ENCODE measurements at regions not wholly inside any gene's neighbourhood (a gene's known extent, or its start where the extent isn't known, plus 50 kb on each side); places are given as distances from the start of the nearest gene placed in this dataset.

- no peak overlapping the region for H3K27ac ChIP-seq (ENCODE audit: low read depth)
- no peak overlapping the region for H3K4me3 ChIP-seq (ENCODE audit: low read depth, low read length)
- no peaks in the 10 kb centered on the region for H3K36me3 ChIP-seq (ENCODE audit: insufficient read depth)
- H3K4me1 ChIP-seq (ENCODE audit: insufficient read depth) = no peaks in the 10 kb centered on the region
- 47% methylated on average over 6 of the region's 6 CpGs for WGBS
- no peak for DNase-seq (ENCODE audit: extremely low spot score)
Measured at GRCh38 chr7:25358926-25359325, 130.6 kb upstream of the NPVF start.

- H3K27ac ChIP-seq (ENCODE audit: low read depth) = no peak overlapping the region
- H3K4me1 ChIP-seq (ENCODE audit: insufficient read depth) = no peaks in the 10 kb centered on the region
- H3K36me3 ChIP-seq (ENCODE audit: insufficient read depth) = no peaks in the 10 kb centered on the region
- peak; percentile 49 for DNase-seq (ENCODE audit: extremely low spot score)
- 29% methylated on average over 9 of the region's 9 CpGs for WGBS
- H3K4me3 ChIP-seq (ENCODE audit: low read depth, low read length) = no peak overlapping the region
Measured at GRCh38 chr7:25359471-25360059, 131.3 kb upstream of the NPVF start.

GRCh38 chr7:25360451-25360850, 132.2 kb upstream of the NPVF start:
- Histone ChIP-seq H3K4me3 (ENCODE audit: low read depth, low read length) (no peak overlapping the region), H3K36me3 (ENCODE audit: insufficient read depth) (no peaks in the 10 kb centered on the region), H3K4me1 (ENCODE audit: insufficient read depth) (no peaks in the 10 kb centered on the region), H3K27ac (ENCODE audit: low read depth) (no peak overlapping the region)
- WGBS = 61% methylated on average over 2 of the region's 2 CpGs
- no peak for DNase-seq (ENCODE audit: extremely low spot score)

GRCh38 chr7:25361387-25361786, 133.1 kb upstream of the NPVF start:
- Histone ChIP-seq H3K36me3 (ENCODE audit: insufficient read depth) (no peaks in the 10 kb centered on the region), H3K4me3 (ENCODE audit: low read depth, low read length) (no peak overlapping the region), H3K4me1 (ENCODE audit: insufficient read depth) (no peaks in the 10 kb centered on the region), H3K27ac (ENCODE audit: low read depth) (no peak overlapping the region)
- WGBS = 92% methylated on average over 5 of the region's 5 CpGs
- no peak for DNase-seq (ENCODE audit: extremely low spot score)

GRCh38 chr7:25361863-25362262, 133.6 kb upstream of the NPVF start:
- H3K27ac ChIP-seq (ENCODE audit: low read depth) = no peak overlapping the region
- H3K36me3 ChIP-seq (ENCODE audit: insufficient read depth) = no peaks in the 10 kb centered on the region
- no peaks in the 10 kb centered on the region for H3K4me1 ChIP-seq (ENCODE audit: insufficient read depth)
- no peak overlapping the region for H3K4me3 ChIP-seq (ENCODE audit: low read depth, low read length)
- DNase-seq (ENCODE audit: extremely low spot score) = no peak
- WGBS = 53% methylated on average over 1 of the region's 1 CpG

- no peak for DNase-seq (ENCODE audit: extremely low spot score)
- no peak overlapping the region for H3K4me3 ChIP-seq (ENCODE audit: low read depth, low read length)
- 94% methylated on average over 5 of the region's 5 CpGs for WGBS
- no peaks in the 10 kb centered on the region for H3K36me3 ChIP-seq (ENCODE audit: insufficient read depth)
- no peak overlapping the region for H3K27ac ChIP-seq (ENCODE audit: low read depth)
- H3K4me1 ChIP-seq (ENCODE audit: insufficient read depth) = peaks cover 1% of the 10 kb centered on the region
Measured at GRCh38 chr7:25368599-25369201, 140.4 kb upstream of the NPVF start.

- no peak overlapping the region for H3K4me3 ChIP-seq (ENCODE audit: low read depth, low read length)
- peaks cover 1% of the 10 kb centered on the region for H3K4me1 ChIP-seq (ENCODE audit: insufficient read depth)
- no peak overlapping the region for H3K27ac ChIP-seq (ENCODE audit: low read depth)
- no peaks in the 10 kb centered on the region for H3K36me3 ChIP-seq (ENCODE audit: insufficient read depth)
- DNase-seq (ENCODE audit: extremely low spot score) = no peak
- WGBS = 37% methylated on average over 4 of the region's 4 CpGs
Measured at GRCh38 chr7:25369786-25370185, 141.5 kb upstream of the NPVF start.

GRCh38 chr7:25371972-25372371, 143.7 kb upstream of the NPVF start:
- 94% methylated on average over 2 of the region's 2 CpGs for WGBS
- Histone ChIP-seq H3K4me3 (ENCODE audit: low read depth, low read length) (no peak overlapping the region), H3K36me3 (ENCODE audit: insufficient read depth) (no peaks in the 10 kb centered on the region), H3K27ac (ENCODE audit: low read depth) (no peak overlapping the region), H3K4me1 (ENCODE audit: insufficient read depth) (peaks cover 1% of the 10 kb centered on the region)
- no peak for DNase-seq (ENCODE audit: extremely low spot score)

- no peak for DNase-seq (ENCODE audit: extremely low spot score)
- Histone ChIP-seq H3K4me1 (ENCODE audit: insufficient read depth) (no peaks in the 10 kb centered on the region), H3K4me3 (ENCODE audit: low read depth, low read length) (no peak overlapping the region), H3K27ac (ENCODE audit: low read depth) (no peak overlapping the region), H3K36me3 (ENCODE audit: insufficient read depth) (no peaks in the 10 kb centered on the region)
- 20% methylated on average over 3 of the region's 3 CpGs for WGBS
Measured at GRCh38 chr7:25375805-25376600, 147.7 kb upstream of the NPVF start.

- Histone ChIP-seq H3K27ac (ENCODE audit: low read depth) (no peak overlapping the region), H3K4me1 (ENCODE audit: insufficient read depth) (no peaks in the 10 kb centered on the region), H3K4me3 (ENCODE audit: low read depth, low read length) (no peak overlapping the region), H3K36me3 (ENCODE audit: insufficient read depth) (no peaks in the 10 kb centered on the region)
- 90% methylated on average over 5 of the region's 5 CpGs for WGBS
- no peak for DNase-seq (ENCODE audit: extremely low spot score)
Measured at GRCh38 chr7:25379351-25380300, 151.3 kb upstream of the NPVF start.

- H3K4me3 ChIP-seq (ENCODE audit: low read depth, low read length) = no peak overlapping the region
- H3K4me1 ChIP-seq (ENCODE audit: insufficient read depth) = no peaks in the 10 kb centered on the region
- no peaks in the 10 kb centered on the region for H3K36me3 ChIP-seq (ENCODE audit: insufficient read depth)
- no peak for DNase-seq (ENCODE audit: extremely low spot score)
- 81% methylated on average over 4 of the region's 4 CpGs for WGBS
- no peak overlapping the region for H3K27ac ChIP-seq (ENCODE audit: low read depth)
Measured at GRCh38 chr7:25381818-25382589, 153.7 kb upstream of the NPVF start.

- Histone ChIP-seq H3K27ac (ENCODE audit: low read depth) (no peak overlapping the region), H3K4me3 (ENCODE audit: low read depth, low read length) (no peak overlapping the region), H3K36me3 (ENCODE audit: insufficient read depth) (no peaks in the 10 kb centered on the region), H3K4me1 (ENCODE audit: insufficient read depth) (no peaks in the 10 kb centered on the region)
- DNase-seq (ENCODE audit: extremely low spot score) = no peak
- 65% methylated on average over 4 of the region's 4 CpGs for WGBS
Measured at GRCh38 chr7:25382869-25383268, 154.6 kb upstream of the NPVF start.

GRCh38 chr7:25383402-25383801, 155.1 kb upstream of the NPVF start:
- 83% methylated on average over 2 of the region's 2 CpGs for WGBS

More at GRCh38 chr7:25383402-25383801, 155.1 kb upstream of the NPVF start:
- H3K27ac ChIP-seq (ENCODE audit: low read depth) = no peak overlapping the region
- H3K4me1 ChIP-seq (ENCODE audit: insufficient read depth) = no peaks in the 10 kb centered on the region
- DNase-seq (ENCODE audit: extremely low spot score) = no peak
- no peak overlapping the region for H3K4me3 ChIP-seq (ENCODE audit: low read depth, low read length)
- no peaks in the 10 kb centered on the region for H3K36me3 ChIP-seq (ENCODE audit: insufficient read depth)

Measured in urinary bladder (tissue), 3 donors.